GM21526 (cell line): ENCODE measurements at regions not wholly inside any gene's neighbourhood (a gene's known extent, or its start where the extent isn't known, plus 50 kb on each side); places are given as distances from the start of the nearest gene placed in this dataset.

ENCODE experiments used
- ATAC-seq: cut with Tn5 transposase; IDR thresholded peaks from one replicate; pipeline ENCODE4 v1.9.1; 2021; ENCODE audit warnings: moderate library complexity; ENCODE audit not compliant: unreplicated experiment, low FRiP score

DNA sequence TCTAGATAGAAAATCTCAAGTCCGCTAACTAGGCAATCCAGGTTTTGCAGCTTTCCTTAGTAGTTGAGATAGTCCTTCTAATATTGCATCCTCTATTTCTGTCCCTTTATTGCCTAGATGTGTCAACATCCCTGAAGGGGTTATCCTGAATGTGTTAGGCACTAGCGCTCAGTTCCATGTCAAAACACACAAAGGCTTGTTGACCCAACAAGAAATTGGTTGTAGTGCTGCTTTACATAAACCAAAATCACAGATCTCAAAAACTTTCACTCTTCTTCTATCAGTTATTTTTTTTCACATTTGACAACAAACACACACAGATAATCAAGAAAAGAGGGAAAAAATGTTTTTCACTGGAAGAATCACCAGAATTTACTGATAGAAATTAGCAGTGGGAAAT lies 51.4 kb upstream of the SOX2 start:
- no peak for ATAC-seq

DNA sequence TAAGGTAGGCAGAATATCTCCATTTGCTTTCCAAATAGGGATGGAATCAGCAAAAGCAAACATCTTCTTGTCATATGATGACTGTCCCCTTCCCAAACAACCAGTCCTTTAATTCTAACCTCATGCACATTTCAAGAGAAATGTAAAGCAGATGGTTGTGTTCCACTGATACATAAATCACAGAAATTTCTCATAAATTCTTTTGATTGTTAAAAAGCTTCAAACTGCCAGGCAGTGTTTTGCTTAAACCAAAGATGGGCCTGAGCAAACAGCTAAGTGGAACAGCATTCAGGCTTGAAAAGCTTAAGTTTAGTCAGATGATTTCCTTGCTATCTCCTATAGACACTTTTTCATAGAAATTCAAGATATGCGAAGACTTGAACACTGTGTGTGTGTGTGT lies 74.3 kb upstream of the SOX2 start:
- no peak for ATAC-seq

DNA sequence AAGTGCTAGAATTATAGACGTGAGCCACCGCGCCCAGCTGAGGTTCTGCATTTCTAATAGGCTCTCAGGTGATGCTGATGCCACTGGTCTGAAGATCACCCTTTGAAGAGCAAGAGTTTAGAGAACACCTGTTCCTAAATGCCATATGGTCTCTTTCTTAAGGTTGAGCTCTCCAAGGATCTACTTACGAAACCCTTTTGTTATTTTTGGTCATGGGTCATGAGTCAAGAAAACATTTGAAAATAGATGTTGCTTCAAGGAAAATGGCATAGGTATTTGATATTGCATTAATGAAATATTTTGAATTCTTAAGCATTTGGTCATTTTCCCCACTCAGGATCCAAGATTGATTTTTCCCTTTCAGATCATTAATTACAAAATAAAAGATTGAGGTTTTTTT lies 74.7 kb upstream of the SOX2 start:
- ATAC-seq = no peak

DNA sequence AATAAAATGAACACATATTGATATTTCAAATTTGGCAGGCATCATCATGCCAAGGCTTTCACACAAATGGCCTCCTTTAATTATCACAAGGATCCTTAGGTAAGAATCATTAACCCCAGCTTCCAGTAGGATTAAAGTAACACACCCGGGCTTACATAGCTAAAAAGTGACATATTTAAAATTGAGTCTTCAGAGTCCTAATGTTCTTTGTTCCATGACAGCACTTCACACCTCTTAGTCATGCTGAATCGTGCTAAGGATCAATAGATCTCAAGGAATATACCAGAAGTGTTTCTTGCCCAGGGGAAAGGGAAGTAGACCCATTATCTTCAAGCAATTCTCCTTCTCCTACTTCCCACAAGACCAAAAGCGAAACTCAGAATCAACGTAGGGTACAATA lies 76.6 kb upstream of the SOX2 start:
- no peak for ATAC-seq

DNA sequence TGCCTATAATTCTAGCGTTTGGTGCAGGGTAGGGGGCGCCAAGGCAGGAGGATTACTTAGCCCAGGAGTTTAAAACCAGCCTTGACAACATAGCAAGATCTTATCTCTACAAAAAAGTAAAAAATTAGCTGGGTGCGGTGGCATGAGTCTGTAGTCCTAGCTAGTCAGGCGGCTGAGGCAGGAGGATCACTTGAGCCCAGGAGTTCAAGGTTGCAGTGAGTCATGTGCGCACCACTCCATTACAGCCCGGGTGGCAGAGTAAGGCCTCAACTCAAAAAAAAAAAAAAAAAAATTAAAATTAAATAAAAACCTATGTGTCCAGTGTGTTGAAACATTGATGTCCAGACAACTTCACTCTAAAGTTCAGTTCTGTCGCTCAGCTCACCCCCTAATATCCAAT lies 78.2 kb upstream of the SOX2 start:
- no peak for ATAC-seq

DNA sequence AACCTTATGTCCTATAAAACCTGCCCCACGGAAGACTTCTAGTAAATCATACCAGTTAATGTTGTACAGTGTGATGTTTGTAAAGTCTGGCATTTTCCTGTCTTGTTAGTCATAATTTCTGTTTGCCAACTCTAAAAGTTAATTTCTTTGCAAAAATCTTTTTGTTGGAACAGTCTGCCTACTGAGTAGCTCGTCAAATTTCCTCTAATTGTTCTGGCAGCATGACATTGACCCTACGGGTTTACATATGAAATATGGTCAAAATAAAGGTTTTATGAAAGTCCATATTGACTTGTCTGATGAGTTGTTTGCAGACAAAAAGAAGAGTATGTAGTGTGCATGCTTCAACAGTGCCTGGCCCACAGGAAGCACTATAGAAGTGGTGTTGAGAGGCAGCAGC lies 79.8 kb upstream of the SOX2 start:
- no peak for ATAC-seq

DNA sequence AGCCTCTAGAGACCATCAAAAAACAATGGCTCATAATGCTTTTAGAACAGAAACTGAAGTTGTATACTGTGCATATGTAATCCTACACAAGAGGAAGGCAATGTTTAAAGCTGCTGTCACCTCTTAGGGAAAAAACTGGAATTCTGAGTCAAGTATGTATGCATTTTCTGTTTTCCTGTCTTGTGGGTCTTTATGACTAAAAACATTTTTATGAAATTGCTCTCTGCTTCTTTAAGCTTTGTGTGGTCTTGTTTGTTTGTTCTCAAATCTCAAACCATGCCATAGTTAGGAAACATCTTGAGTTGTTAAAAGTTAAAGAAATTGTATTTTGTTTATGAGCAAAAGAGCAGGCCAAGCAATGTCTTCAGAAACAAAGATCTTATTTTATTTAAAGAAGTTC lies 80.9 kb upstream of the SOX2 start:
- ATAC-seq = no peak

DNA sequence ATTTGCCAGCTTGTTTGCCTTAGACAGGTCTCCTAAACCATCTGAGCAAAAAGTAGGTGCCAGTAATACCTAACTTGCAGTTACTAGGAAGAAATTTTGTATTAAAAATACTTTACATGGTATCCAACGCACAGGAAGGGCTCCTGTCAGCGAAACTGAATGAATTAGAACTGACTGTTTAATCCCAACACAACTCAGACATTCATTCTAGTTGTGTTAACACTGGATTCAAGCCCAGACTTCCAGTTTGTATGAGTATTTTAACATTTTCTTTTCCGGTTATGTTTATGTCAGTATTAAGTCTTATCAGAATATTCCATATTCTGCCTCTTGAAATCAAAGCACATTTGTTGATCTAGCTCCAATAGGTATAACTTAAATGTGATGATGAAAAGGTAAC lies 82.0 kb upstream of the SOX2 start:
- ATAC-seq = no peak

DNA sequence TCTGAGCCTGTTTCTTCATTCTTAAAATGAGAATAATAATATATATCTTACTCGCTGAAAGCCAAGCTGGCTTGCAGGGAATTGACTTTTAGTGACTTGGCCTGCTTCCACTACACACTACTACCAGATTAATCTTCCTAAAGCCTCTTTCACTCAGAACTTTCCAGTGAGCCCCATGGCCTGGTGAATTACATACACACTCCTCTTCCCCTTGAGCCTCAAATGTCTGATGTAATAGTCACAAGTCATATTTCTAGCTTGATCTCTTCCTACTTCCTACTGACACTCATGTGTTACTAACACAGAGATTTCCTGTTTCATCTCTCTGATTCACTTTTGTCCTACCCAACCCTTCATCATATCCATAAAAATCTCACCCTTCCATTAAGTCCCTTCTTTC lies 82.7 kb upstream of the SOX2 start:
- ATAC-seq = no peak

DNA sequence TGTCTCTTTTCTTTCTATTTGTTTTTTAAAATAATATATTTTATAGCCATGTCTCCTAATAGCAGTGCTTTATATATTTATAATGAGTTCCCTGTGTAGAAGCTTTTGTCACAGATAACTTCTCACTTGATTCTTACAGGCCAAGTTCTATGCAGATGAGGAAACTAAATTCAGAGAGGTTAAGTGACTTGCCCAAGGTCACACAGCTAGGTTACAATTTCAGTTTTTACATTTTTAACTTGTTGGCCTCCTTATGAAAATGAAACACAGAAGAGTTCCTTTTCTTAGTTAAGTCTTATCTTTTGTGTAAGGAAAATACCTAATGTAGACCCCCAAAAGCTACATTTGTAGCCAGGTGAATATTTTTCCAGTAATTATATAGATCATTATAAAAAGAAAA lies 83.3 kb upstream of the SOX2 start:
- ATAC-seq = no peak

DNA sequence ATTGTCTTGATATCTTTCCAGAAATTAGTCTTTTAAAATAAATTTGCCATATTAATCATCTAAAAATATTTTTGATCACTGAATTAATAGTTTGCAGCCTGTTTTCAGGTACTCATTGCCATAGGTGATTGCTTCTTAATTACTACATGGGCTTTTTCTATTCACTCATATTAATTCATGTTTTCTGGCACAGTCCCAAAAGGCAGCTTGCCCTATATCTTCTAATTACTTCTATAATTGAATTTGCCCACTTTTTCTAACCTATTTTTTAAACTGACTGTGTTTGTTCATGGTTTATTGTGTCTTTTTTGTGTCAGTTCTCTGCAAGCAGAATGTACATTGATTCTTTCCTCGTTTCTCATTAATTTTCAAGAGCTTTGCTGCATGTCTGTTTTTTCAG lies 85.7 kb upstream of the SOX2 start:
- no peak for ATAC-seq

DNA sequence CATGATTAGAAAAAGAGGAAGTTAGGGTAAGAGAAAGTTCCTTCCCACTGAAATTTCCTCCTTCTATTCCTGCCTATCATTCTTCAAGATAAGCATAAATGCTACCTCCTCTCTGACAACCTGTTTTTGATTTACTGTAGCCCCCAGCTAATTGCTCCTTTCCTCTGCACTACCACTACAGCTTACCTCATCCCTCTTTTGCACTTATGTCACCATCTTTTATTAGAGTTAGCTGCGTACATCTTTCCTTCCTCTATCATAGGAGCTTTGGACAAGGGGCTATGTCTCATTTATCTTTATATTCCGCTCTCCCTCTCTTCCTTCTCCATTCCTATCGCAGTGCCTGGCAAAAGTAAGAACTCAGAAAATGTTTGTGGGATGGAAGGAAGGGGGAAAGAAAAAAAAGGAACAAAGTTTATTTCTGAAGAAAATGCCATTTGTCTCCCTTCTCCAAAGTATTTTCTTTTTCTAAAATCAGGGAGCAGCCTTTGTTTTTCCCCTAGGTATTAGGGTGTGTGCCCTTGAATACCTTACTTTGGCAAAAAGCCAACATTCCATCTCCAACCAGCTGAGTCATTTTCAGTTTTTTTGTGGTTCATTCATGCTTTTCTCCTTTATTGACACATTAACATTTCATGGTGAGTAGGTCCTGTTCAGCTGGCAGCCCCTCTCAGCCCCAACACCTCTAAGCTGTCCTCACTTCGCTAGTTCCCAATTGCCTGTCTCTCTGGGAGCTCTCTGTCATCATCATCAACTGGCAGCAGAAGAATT lies 87.6 kb upstream of the SOX2 start:
- ATAC-seq = no peak

DNA sequence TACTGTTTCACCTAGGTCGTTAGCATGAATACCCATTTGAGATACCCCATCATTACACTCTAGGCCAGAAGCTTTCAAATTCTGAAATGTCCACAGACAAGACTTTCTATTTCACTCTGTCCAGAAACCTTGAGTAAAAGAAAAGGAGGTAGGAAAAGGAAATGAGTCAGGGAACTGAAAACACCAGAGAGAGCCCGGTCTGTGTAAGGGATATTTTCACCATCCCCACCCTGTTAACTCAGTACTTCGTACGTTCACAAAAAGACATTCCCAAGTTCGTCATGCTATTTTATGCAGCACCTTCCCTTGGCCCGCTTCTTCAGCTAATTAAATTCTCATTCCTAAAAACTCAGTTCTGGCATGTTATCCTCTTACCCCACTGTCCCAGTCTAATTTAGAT lies 89.4 kb upstream of the SOX2 start:
- no peak for ATAC-seq

DNA sequence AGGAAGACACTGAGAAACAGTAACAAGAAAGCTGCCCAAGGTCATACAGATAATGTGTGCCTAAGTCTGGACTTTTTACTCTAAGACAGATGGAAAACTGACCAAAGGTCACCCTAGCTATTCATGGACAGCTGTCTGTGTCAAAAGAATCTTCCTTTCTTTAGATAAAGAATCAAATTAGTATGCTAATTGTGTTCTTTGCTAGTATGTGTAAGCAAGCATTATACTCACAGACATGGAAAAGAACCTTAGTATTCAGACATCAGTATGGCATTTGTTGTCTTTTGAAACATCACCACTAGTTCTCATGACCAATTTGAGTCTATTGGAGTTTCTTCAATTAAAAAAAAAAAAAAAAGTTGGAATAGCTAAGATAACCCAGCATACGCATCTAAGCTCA lies 91.8 kb upstream of the SOX2 start:
- no peak for ATAC-seq

DNA sequence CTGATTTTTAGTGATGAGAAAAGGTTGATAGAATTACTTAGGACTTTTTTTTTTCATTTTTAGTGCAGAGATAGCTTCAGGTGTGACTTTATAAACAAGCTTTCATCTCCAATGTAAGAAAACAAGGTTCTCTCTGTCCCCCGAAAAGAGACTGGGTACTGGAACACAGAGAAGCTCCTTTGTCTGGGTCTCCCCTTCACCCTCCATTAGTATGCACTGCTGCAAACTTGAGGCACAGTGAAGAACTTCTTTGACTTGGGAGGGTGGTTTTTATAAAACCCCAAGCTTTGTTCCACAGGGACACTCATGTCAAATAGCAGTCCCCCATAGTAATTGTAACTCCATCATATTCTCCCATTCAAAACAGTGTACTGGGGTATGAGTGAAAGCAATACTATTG lies 93.5 kb upstream of the SOX2 start:
- no peak for ATAC-seq

DNA sequence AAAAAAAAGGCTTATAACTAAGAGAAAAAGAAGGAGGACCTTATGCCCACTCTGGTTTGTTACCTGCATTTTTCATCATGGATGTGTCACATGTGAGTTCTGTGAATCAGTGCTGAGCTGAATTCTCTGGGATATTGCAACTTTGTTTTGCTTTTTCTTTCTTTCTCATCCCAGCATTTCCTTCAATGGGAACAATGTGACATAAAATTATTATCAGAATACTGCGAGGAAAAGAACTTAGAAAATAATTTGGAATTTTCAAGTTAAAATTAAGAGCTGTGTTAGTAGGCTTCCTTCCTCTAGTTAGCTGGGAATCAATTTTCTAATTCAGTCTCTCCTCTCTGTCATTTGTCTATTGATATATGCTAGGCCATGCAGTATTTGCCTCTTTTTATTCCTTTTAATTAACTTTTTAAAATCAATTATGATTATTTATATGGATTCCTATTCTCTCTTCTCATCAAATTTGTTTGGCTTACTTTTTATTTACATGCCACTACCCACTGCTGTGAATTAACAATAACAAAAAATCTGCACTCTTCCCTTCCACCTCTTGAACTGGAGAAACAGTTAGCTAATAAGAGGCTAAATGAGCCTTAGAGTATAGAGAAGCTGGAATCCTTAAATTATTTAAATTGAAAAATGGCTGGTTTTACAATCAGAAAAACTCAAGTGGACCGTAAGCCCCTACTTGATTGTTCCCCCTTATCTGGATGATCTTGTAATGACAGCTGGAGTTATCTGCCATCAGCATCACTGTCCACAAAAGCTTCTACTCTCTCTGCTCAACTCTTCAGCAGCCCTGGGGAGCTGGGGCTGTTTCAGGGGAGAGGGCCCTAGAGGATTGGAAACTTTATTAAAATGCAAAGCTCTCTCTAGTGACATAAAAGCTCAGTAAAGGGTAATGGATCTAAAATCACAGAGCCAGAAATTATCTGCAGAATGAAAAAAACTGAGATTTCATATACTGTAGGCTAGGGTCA lies 95.3 kb upstream of the SOX2 start:
- ATAC-seq = no peak

DNA sequence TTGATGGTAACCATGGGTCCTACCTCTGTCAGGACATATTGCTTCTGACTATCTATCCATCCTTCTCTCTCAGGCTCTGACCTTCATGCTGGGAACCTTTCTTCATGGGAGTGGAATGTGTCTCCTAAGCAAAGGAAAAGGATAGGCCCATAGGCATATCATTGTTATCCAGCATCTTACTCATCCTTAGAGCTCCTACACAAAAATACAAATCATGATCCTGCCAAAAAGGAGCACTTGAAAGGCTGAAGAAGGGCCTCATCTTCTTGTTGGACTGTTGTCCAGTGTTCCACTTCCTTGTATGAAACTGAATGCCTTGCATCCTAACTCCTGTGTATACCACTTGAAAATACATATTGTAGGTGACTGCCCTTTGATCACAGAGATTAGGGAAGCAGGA lies 96.1 kb upstream of the SOX2 start:
- no peak for ATAC-seq

DNA sequence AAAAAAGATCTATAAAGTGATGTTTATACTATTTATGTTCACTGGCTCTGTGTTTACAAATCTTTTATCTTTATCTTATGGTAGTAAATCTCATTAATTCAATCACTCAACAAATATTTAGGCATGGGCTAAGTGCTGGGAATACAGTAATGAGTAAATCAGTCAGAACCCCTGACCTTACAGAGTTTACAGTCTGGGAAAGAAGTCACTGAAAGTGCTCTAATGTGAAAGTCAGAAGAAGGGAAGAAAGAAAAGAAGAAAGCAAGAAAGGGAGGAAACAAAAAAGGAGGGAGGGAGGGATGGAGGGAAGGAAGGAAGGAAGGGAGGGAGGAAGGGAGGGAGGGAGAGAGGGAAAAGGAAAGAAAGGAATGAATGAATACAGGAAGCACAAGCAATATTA lies 96.8 kb upstream of the SOX2 start:
- no peak for ATAC-seq

DNA sequence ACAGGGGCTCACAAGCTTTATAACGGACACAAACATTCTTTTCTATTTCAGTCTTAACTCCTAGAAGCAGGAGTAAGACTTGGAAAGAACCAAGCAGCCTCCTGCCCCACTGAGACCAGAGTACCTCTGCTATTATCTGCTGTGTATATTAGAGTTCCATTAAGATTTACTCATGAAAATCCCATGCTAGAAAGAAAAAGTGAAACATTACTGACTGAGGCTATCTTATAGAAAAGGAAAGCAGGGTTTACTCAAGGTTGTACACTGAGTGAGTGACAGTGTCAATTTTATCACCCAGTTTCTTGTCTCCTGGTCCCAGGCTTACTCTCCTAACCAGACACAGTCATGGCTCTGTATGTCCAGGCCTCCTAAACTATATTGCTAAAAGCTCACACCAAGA lies 97.9 kb upstream of the SOX2 start:
- no peak for ATAC-seq

DNA sequence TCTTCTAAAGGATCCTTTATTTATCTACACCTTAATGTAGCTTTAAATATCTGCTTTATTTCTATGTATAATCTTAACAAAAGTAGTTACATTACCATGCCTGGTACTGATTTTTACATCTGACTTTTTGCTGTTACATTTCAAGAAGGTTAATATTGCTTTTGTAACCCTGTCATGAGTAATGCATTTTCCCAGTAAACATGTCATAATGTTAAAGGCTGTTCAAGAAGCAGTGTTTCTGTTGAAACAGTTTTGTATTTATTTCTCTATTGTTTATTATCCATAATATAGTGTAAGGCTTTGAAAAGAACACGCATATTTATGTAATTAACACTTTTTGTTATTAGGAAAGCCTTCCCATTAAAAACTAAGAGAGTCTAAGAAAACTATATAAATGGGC lies 98.5 kb upstream of the SOX2 start:
- no peak for ATAC-seq

DNA sequence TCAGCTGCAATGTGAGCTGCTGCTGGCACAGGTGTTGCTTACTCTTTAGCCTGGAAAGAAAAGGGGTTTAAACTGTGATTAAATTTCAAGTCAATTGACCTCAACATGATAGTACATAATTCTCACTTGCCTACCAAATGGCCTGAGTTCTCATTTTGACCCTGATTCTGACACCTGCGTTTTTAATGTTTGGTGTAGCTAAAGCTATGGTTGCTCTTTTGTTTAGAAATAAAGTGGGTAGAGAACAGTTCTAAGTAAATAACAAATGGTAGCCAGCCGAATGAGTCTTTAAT lies 100.8 kb upstream of the SOX2 start:
- no peak for ATAC-seq
